ENCODE measurements at regions not wholly inside any gene's neighbourhood (a gene's known extent, or its start where the extent isn't known, plus 50 kb on each side); places are given as distances from the start of the nearest gene placed in this dataset.

DNA sequence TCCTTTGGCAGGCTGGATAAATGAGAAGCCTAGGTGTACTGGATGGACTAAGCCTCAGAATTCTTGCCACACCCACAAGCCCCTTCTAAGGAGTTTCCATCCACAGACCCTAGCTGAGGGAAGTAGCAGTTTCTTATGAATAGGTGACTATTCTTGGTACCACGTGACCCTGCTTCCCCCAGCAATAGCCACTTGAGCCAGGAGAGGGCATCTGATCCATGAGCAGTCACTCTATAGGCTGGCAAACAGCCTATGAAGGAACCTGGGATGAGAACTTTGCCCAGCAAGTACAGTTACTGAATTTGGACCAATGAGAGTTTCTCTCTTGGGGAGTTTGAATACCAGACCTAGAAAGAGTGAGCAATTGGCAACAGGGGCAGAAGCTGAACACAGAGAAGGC is 84.0 kb downstream of the RTL9 start:
- intact Hi-C loops (cut with micrococcal nuclease): no loop called here
- ATAC-seq: peak; percentile 95
- no peak for TF ChIP-seq E4F1 (CRISPR knock-in tag; IDR thresholded peaks at IDR 0.05; ENCODE audit: borderline replicate concordance)
- TF ChIP-seq TOE1 (IDR thresholded peaks at IDR 0.05; ENCODE audit: borderline replicate concordance): peak; percentile 78
- no peak for TF ChIP-seq TOE1 (CRISPR knock-in tag; IDR thresholded peaks at IDR 0.05; ENCODE audit: borderline replicate concordance, low read depth)
- peak; percentile 87 for TF ChIP-seq USF2 (CRISPR knock-in tag; IDR thresholded peaks at IDR 0.05)
- peak; percentile 54 for TF ChIP-seq CBFA2T2 (conservative IDR thresholded peaks at IDR 0.05)
- TF ChIP-seq RAD51 (IDR thresholded peaks at IDR 0.05; ENCODE audit: borderline replicate concordance, low read depth): peak; percentile 88
- TF ChIP-seq, protein P1, sequence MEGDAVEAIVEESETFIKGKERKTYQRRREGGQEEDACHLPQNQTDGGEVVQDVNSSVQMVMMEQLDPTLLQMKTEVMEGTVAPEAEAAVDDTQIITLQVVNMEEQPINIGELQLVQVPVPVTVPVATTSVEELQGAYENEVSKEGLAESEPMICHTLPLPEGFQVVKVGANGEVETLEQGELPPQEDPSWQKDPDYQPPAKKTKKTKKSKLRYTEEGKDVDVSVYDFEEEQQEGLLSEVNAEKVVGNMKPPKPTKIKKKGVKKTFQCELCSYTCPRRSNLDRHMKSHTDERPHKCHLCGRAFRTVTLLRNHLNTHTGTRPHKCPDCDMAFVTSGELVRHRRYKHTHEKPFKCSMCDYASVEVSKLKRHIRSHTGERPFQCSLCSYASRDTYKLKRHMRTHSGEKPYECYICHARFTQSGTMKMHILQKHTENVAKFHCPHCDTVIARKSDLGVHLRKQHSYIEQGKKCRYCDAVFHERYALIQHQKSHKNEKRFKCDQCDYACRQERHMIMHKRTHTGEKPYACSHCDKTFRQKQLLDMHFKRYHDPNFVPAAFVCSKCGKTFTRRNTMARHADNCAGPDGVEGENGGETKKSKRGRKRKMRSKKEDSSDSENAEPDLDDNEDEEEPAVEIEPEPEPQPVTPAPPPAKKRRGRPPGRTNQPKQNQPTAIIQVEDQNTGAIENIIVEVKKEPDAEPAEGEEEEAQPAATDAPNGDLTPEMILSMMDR (IDR thresholded peaks at IDR 0.05 in 2 of 3, conservative IDR thresholded peaks at IDR 0.05 in 1 of 3; ENCODE audit: insufficient read depth in 2 of 3, low read depth in 1 of 3, low read length in 3 of 3): peak; percentile 43 to 54 (median 44); a peak in 5 of 6 replicates
- TF ChIP-seq RAD21 (CRISPR knock-in tag; conservative IDR thresholded peaks at IDR 0.05 in 1 of 2, IDR thresholded peaks at IDR 0.05 in 1 of 2): peak in 1 of 2 experiments; percentile 22; a peak in 1 of 4 replicates
- no peak for TF ChIP-seq ZNF586 (CRISPR knock-in tag; conservative IDR thresholded peaks at IDR 0.05)
- no peak for TF ChIP-seq SAP30 (IDR thresholded peaks at IDR 0.05; ENCODE audit: borderline replicate concordance, insufficient read depth, low read depth, low read length, poor library complexity, severe bottlenecking)

More for the DNA sequence above, 84.0 kb downstream of the RTL9 start:
- H3K9me1 ChIP-seq (ENCODE audit: control insufficient read depth, insufficient read depth, low read length): no peaks in the 10 kb centered on the region
- H3K4me3 ChIP-seq: no peak overlapping the region
- H4K20me1 ChIP-seq (replicated peaks; ENCODE audit: control insufficient read depth, insufficient read depth, low read length): no peaks in the 10 kb centered on the region; the same call in 1 of the 2 replicates
- POLR2A ChIA-PET: no interaction called here
- no peak overlapping the region for H3K4me2 ChIP-seq (ENCODE audit: insufficient read depth, low read length)
- no peaks in the 10 kb centered on the region for H3K79me2 ChIP-seq (ENCODE audit: control insufficient read depth, insufficient read depth, low read length)
- DNase-seq (ENCODE audit: extremely low read depth in 1 of 4, low spot score in 3 of 4): peak; percentile 35 to 53 (median 46)
- H3K27ac ChIP-seq (ENCODE audit: extremely low read depth, low read depth, low read length): no peak overlapping the region
- no peak overlapping the region for H2AFZ ChIP-seq (ENCODE audit: low read depth, low read length)
- CTCF ChIA-PET (ENCODE audit: low intra/inter-chr PET ratio): no interaction called here
- in situ Hi-C loops (cut with MboI): loop anchor here (25.0 kb wide), 1 partner anchor 795 kb away; no protein-coding TSS in a partner anchor
- H3K9me3 ChIP-seq (replicated peaks; ENCODE audit: control insufficient read depth, insufficient read depth, low read depth, low read length): no peaks in the 10 kb centered on the region
- 0% methylated on average over 1 of the region's 1 CpG for WGBS (ENCODE audit: insufficient coverage, low coverage, missing lambda C conversion rate)
- peaks cover 21 to 25% of the 10 kb centered on the region in 2 experiments; a peak in 3 of 5 replicates for H3K27me3 ChIP-seq (ENCODE audit: control insufficient read depth in 2 of 2, insufficient read depth in 2 of 2, low read length in 2 of 2)
- no peak overlapping the region for H3K9ac ChIP-seq (ENCODE audit: insufficient read depth in 1 of 2, low read depth in 2 of 2, low read length in 2 of 2)
- FAIRE-seq: peak; percentile 75
- H3K4me1 ChIP-seq (replicated peaks in 1 of 2; ENCODE audit: control insufficient read depth in 2 of 2, insufficient read depth in 2 of 2, low read length in 2 of 2): no peaks in the 10 kb centered on the region
- H3K36me3 ChIP-seq (ENCODE audit: control insufficient read depth, insufficient read depth, low read length): no peaks in the 10 kb centered on the region
- no TSS peak for BruUV-seq (replicated peaks)
